Trophoblast cell (in vitro differentiated cells and primary cell): ENCODE measurements at regions not wholly inside any gene's neighbourhood (a gene's known extent, or its start where the extent isn't known, plus 50 kb on each side); places are given as distances from the start of the nearest gene placed in this dataset.
"Not testable (repeated sequence)": the region's sequence is repeated elsewhere in the genome, so short reads cannot be mapped to it uniquely, and the experiment has no call there.

Experiments used
- DNase-seq, 2 donors: peaks; one replicate each; pipeline ENCODE4 v3.0.0-alpha.2; 2016
- H2AFZ ChIP-seq: 2 replicates; pipeline ENCODE4 v1.6.1; 2013; ENCODE audit warnings: low read length, moderate library complexity, mild to moderate bottlenecking; ENCODE audit not compliant: insufficient read depth, poor library complexity
- H2AK5ac ChIP-seq: 2 replicates; pipeline ENCODE4 v1.6.1; 2013; ENCODE audit warnings: mild to moderate bottlenecking, low read length
- H2BK120ac ChIP-seq: 2 replicates; pipeline ENCODE4 v1.6.1; 2013; ENCODE audit warnings: low read length, mild to moderate bottlenecking, moderate library complexity; ENCODE audit not compliant: insufficient read depth, poor library complexity
- H2BK12ac ChIP-seq: 2 replicates; pipeline ENCODE4 v1.6.1; 2013; ENCODE audit warnings: mild to moderate bottlenecking, low read length, moderate library complexity
- H2BK5ac ChIP-seq: 2 replicates; pipeline ENCODE4 v1.6.1; 2013; ENCODE audit warnings: low read length, low read depth, moderate library complexity, mild to moderate bottlenecking; ENCODE audit not compliant: poor library complexity
- H3K14ac ChIP-seq: 2 replicates; pipeline ENCODE4 v1.6.1; 2013; ENCODE audit warnings: mild to moderate bottlenecking, low read length
- H3K18ac ChIP-seq: 2 replicates; pipeline ENCODE4 v1.6.1; 2013; ENCODE audit warnings: mild to moderate bottlenecking, low read length
- H3K23ac ChIP-seq: 2 replicates; pipeline ENCODE4 v1.6.1; 2013; ENCODE audit warnings: low read length
- H3K27ac ChIP-seq: 2 replicates; pipeline ENCODE4 v1.5.1; 2013; ENCODE audit warnings: low read depth, mild to moderate bottlenecking, inconsistent platforms, low read length, moderate library complexity
- H3K27me3 ChIP-seq: 2 replicates; pipeline ENCODE4 v1.6.1; 2013; ENCODE audit warnings: inconsistent platforms, mild to moderate bottlenecking, low read length, moderate library complexity; ENCODE audit not compliant: insufficient read depth
- H3K36me3 ChIP-seq, 2 experiments: 1 replicate in 1 of 2; 2 replicates in 1 of 2; pipeline ENCODE4 v1.6.1; 2013; ENCODE audit warnings: low read length in 2 of 2, mild to moderate bottlenecking in 2 of 2, moderate library complexity in 1 of 2; ENCODE audit not compliant: insufficient read depth in 2 of 2, control insufficient read depth in 1 of 2
- H3K4ac ChIP-seq: 2 replicates; pipeline ENCODE4 v1.6.1; 2013; ENCODE audit warnings: low read depth, mild to moderate bottlenecking, low read length, moderate library complexity
- H3K4me1 ChIP-seq, 2 experiments: 1 replicate in 1 of 2; 2 replicates in 1 of 2; pipeline ENCODE4 v1.6.1; 2013; ENCODE audit warnings: low read length in 2 of 2, mild to moderate bottlenecking in 2 of 2, moderate library complexity in 1 of 2; ENCODE audit not compliant: insufficient read depth in 2 of 2, control insufficient read depth in 1 of 2
- H3K4me2 ChIP-seq: 2 replicates; pipeline ENCODE4 v1.6.1; 2013; ENCODE audit warnings: inconsistent platforms, mild to moderate bottlenecking, low read length, moderate library complexity
- H3K4me3 ChIP-seq: 2 replicates; pipeline ENCODE4 v1.5.1; 2013; ENCODE audit warnings: mild to moderate bottlenecking, low read depth, low read length, inconsistent platforms
- H3K79me1 ChIP-seq: one replicate; pipeline ENCODE4 v1.6.1; 2013; ENCODE audit warnings: low read length
- H3K79me2 ChIP-seq: 2 replicates; pipeline ENCODE4 v1.6.1; 2013; ENCODE audit warnings: low read length, mild to moderate bottlenecking; ENCODE audit not compliant: control insufficient read depth, insufficient read depth, poor library complexity
- H3K9ac ChIP-seq: 2 replicates; pipeline ENCODE4 v1.6.1; 2013; ENCODE audit warnings: mild to moderate bottlenecking, low read length
- H3K9me3 ChIP-seq: 2 replicates; pipeline ENCODE4 v1.6.1; 2013; ENCODE audit warnings: low read depth, mild to moderate bottlenecking, control low read depth, inconsistent platforms, low read length; ENCODE audit not compliant: insufficient read depth
- H4K12ac ChIP-seq: 2 replicates; pipeline ENCODE4 v1.6.1; 2013; ENCODE audit warnings: low read depth, mild to moderate bottlenecking, low read length, moderate library complexity
- H4K8ac ChIP-seq: 2 replicates; pipeline ENCODE4 v1.6.1; 2013; ENCODE audit warnings: low read depth, mild to moderate bottlenecking, low read length, moderate library complexity
- H4K91ac ChIP-seq: one replicate; pipeline ENCODE4 v1.6.1; 2013; ENCODE audit warnings: low read depth, mild to moderate bottlenecking, low read length, moderate library complexity
- WGBS: extraction: QIAGEN DNeasy Blood & Tissue Kit; methylation state at CpG from one replicate; pipeline ENCODE4 v1.1.7; 2013; ENCODE audit warnings: missing lambda C conversion rate; ENCODE audit not compliant: insufficient read length, insufficient coverage; ENCODE audit errors: extremely low coverage; 5-methylcytosine and 5-hydroxymethylcytosine counted together

GRCh38 chr4:116632269-116632668 is 453.1 kb downstream of the TRAM1L1 start:
- H3K9ac ChIP-seq = no peak overlapping the region
- H3K23ac ChIP-seq = no peak overlapping the region
- H2AK5ac ChIP-seq = no peak overlapping the region
- H2BK120ac ChIP-seq = no peak overlapping the region
- H3K18ac ChIP-seq = no peak overlapping the region
- no peak overlapping the region for H3K4me2 ChIP-seq
- no peak overlapping the region for H3K27ac ChIP-seq
- no peaks in the 10 kb centered on the region for H3K79me1 ChIP-seq
- no peak overlapping the region for H4K12ac ChIP-seq
- no peak overlapping the region for H2AFZ ChIP-seq
- no peak overlapping the region for H2BK5ac ChIP-seq
- H3K9me3 ChIP-seq = no peaks in the 10 kb centered on the region
- H3K36me3 ChIP-seq = no peaks in the 10 kb centered on the region
- no peak overlapping the region for H3K4me3 ChIP-seq
- no peaks in the 10 kb centered on the region for H3K4me1 ChIP-seq
- no peak overlapping the region for H4K8ac ChIP-seq
- H3K4ac ChIP-seq = no peak overlapping the region
- no peak overlapping the region for H2BK12ac ChIP-seq
- no peaks in the 10 kb centered on the region for H3K27me3 ChIP-seq
- no peak overlapping the region for H3K14ac ChIP-seq
- H3K79me2 ChIP-seq = no peaks in the 10 kb centered on the region
- no peak overlapping the region for H4K91ac ChIP-seq
- DNase-seq = no peak

GRCh38 chr4:116628598-116628997 is 456.8 kb downstream of the TRAM1L1 start:
- Histone ChIP-seq H4K12ac (no peak overlapping the region), H3K79me1 (no peaks in the 10 kb centered on the region), H4K91ac (no peak overlapping the region), H3K4me3 (no peak overlapping the region), H3K4me1 (no peaks in the 10 kb centered on the region), H2AK5ac (no peak overlapping the region), H3K4ac (no peak overlapping the region), H3K18ac (no peak overlapping the region), H2BK12ac (no peak overlapping the region), H2AFZ (no peak overlapping the region), H4K8ac (no peak overlapping the region), H3K27me3 (no peaks in the 10 kb centered on the region), H2BK5ac (no peak overlapping the region), H3K9me3 (no peaks in the 10 kb centered on the region), H3K79me2 (no peaks in the 10 kb centered on the region), H3K9ac (no peak overlapping the region), H3K4me2 (no peak overlapping the region), H2BK120ac (no peak overlapping the region), H3K14ac (no peak overlapping the region), H3K23ac (no peak overlapping the region), H3K27ac (no peak overlapping the region), H3K36me3 (no peaks in the 10 kb centered on the region)
- no CpG with 5 or more reads among the region's 2 CpGs for WGBS
- DNase-seq = no peak

GRCh38 chr4:116627545-116627944 is 457.8 kb downstream of the TRAM1L1 start:
- H2BK12ac ChIP-seq = no peak overlapping the region
- no peak overlapping the region for H3K18ac ChIP-seq
- no peaks in the 10 kb centered on the region for H3K79me2 ChIP-seq
- no peak overlapping the region for H3K4me3 ChIP-seq
- no peak overlapping the region for H4K12ac ChIP-seq
- no peak overlapping the region for H4K8ac ChIP-seq
- H2BK5ac ChIP-seq = no peak overlapping the region
- H2BK120ac ChIP-seq = no peak overlapping the region
- H3K4me2 ChIP-seq = no peak overlapping the region
- DNase-seq = no peak
- no peak overlapping the region for H3K4ac ChIP-seq
- no peak overlapping the region for H2AK5ac ChIP-seq
- H3K23ac ChIP-seq = no peak overlapping the region
- H3K27ac ChIP-seq = no peak overlapping the region
- no peaks in the 10 kb centered on the region for H3K36me3 ChIP-seq
- H3K9me3 ChIP-seq = no peaks in the 10 kb centered on the region
- H3K14ac ChIP-seq = no peak overlapping the region
- no peak overlapping the region for H2AFZ ChIP-seq
- no peak overlapping the region for H4K91ac ChIP-seq
- H3K27me3 ChIP-seq = no peaks in the 10 kb centered on the region
- H3K9ac ChIP-seq = no peak overlapping the region
- no peaks in the 10 kb centered on the region for H3K4me1 ChIP-seq
- no peaks in the 10 kb centered on the region for H3K79me1 ChIP-seq
- no CpG with 5 or more reads among the region's 1 CpG for WGBS

GRCh38 chr4:116619508-116619907 is 465.9 kb downstream of the TRAM1L1 start:
- H4K91ac ChIP-seq, H2BK5ac ChIP-seq, H3K4ac ChIP-seq, H3K79me2 ChIP-seq, H3K79me1 ChIP-seq, H3K4me3 ChIP-seq, H3K4me1 ChIP-seq, H3K36me3 ChIP-seq, H4K8ac ChIP-seq, H2AK5ac ChIP-seq, H3K14ac ChIP-seq, H2BK120ac ChIP-seq, H3K23ac ChIP-seq, H3K18ac ChIP-seq, DNase-seq, H2AFZ ChIP-seq, H3K9ac ChIP-seq, H4K12ac ChIP-seq, H3K9me3 ChIP-seq, H3K27me3 ChIP-seq: not testable (repeated sequence)
- Histone ChIP-seq H2BK12ac (peak overlapping the region; percentile 14), H3K27ac (peak overlapping the region; percentile 4), H3K4me2 (peak overlapping the region; percentile 30)
- no CpG with 5 or more reads among the region's 8 CpGs for WGBS
